Spleen (tissue), 11 donors: ENCODE measurements at regions not wholly inside any gene's neighbourhood (a gene's known extent, or its start where the extent isn't known, plus 50 kb on each side); places are given as distances from the start of the nearest gene placed in this dataset.

Experiments
- DNase-seq: peaks from one replicate; pipeline ENCODE4 v3.0.0-alpha.2; 2020
- H3K27ac ChIP-seq, 8 donors: fragments of 200-600 bp; sonication (generic) in 7 of 8; 1 replicate in 4 of 8; 2 replicates in 4 of 8; pipeline versions ENCODE4 v1.5.0 to v1.8.0; 2016 to 2021; ENCODE audit warnings: inconsistent platforms in 4 of 8, mild to moderate bottlenecking in 4 of 8, moderate library complexity in 1 of 8
- H3K27me3 ChIP-seq, 7 donors: fragments of 200-600 bp; sonication (generic) in 6 of 7; replicated peaks in 1 of 7; 1 replicate in 4 of 7; 2 replicates in 3 of 7; pipeline versions ENCODE4 v1.5.0 to v1.8.0; 2016 to 2021; ENCODE audit warnings: inconsistent platforms in 3 of 7, mild to moderate bottlenecking in 1 of 7
- H3K36me3 ChIP-seq, 6 donors: fragments of 200-600 bp; sonication (generic) in 5 of 6; 1 replicate in 4 of 6; 2 replicates in 2 of 6; pipeline versions ENCODE4 v1.5.0 to v1.8.0; 2016 to 2021; ENCODE audit warnings: inconsistent platforms in 2 of 6
- H3K4me1 ChIP-seq, 6 donors: fragments of 200-600 bp; sonication (generic) in 5 of 6; 1 replicate in 3 of 6; 2 replicates in 3 of 6; pipeline versions ENCODE4 v1.5.0 to v1.8.0; 2016 to 2021; ENCODE audit warnings: inconsistent platforms in 3 of 6
- H3K4me3 ChIP-seq, 8 donors: fragments of 200-600 bp; sonication (generic) in 7 of 8; 1 replicate in 4 of 8; 2 replicates in 4 of 8; pipeline versions ENCODE4 v1.5.0 to v1.8.0; 2016 to 2021; ENCODE audit warnings: inconsistent platforms in 4 of 8, mild to moderate bottlenecking in 4 of 8, moderate library complexity in 2 of 8
- H3K9me3 ChIP-seq, 8 donors: fragments of 200-600 bp; sonication (generic) in 7 of 8; 1 replicate in 4 of 8; 2 replicates in 4 of 8; pipeline versions ENCODE4 v1.5.0 to v1.8.0; 2016 to 2021; ENCODE audit warnings: inconsistent platforms in 4 of 8
- POLR2A ChIP-seq, 3 donors: fragments of 450-650 bp; IDR thresholded peaks; one replicate each; pipeline ENCODE4 v1.5.1; 2017; ENCODE audit warnings: antibody characterized with exemption in 3 of 3, mild to moderate bottlenecking in 1 of 3
- POLR2AphosphoS5 ChIP-seq, 3 donors: sonication (generic); formaldehyde crosslinking; IDR thresholded peaks; one replicate each; pipeline ENCODE4 v1.5.1; 2017; ENCODE audit warnings: antibody characterized with exemption in 3 of 3
- WGBS, 5 donors: extraction: QIAGEN DNeasy Blood & Tissue Kit in 3 of 5; methylation state at CpG; one replicate each; pipeline versions ENCODE4 v1.1.5 to v1.1.7; 2013 to 2018; 5-methylcytosine and 5-hydroxymethylcytosine counted together
- intact Hi-C: fragments of 100-400 bp; cut with DNase I; formaldehyde crosslinking; loops from one replicate; pipeline ENCODE4 v1.15.0; 2023; ENCODE audit warnings: low total_unique reads
- TF ChIP-seq, protein P1 (sequence below), 11 experiments: fragments of 200-600 bp in 7 of 11; fragments of 450-650 bp in 4 of 11; sonication (generic) in 4 of 11; IDR thresholded peaks in 8 of 11; conservative IDR thresholded peaks in 3 of 11; 1 replicate in 7 of 11; 2 replicates in 4 of 11; pipeline versions ENCODE4 v1.4.0 to v1.8.0; 2016 to 2021; ENCODE audit warnings: antibody characterized with exemption in 11 of 11, inconsistent platforms in 4 of 11, mild to moderate bottlenecking in 1 of 11
- donor health status: healthy with polysubstance abuse.
- donor health status: DM: no; HTN: no; CAD: no; lungs with moderate emphysema.
- donor health status: DM: no; HTN: no; CAD: no.
- donor health status: Bipolar disorder and iron deficiency.
- donor health status: healthy.
- donor health status: DM: no; HTN: no; CAD: no.
- donor health status: DM: yes; HTN: yes; CAD: no.

DNA sequence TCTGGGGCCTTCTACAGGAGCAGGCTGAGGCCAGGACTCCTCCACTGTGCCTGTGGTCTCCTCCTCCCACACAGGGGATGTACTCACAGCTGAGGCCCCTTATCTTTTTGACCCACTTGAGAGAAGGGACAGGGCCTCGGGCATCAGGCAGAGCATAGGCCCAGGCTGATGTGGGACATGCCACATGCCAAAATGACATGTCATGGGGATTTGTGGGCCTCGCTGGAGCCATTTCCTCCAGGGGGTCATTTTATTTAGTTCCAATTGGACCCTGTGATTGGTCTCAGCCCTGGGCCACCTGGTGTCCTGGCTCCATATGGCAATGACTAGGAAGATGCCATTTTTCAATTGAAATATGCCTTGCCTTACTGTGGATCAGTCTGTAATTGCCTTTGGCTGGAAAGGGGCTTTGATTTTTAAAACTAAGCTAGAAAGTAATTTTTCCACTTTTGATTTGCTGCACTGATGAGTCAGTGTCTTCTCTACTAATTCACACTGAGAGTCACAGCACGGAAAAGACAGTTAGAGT, 171.1 kb upstream of the NAV2 start:
- no peaks in the 10 kb centered on the region for H3K4me1 ChIP-seq
- whole genome bisulfite sequencing, 5 donors = 76 to 88% (median 83%) methylated on average over 2 to 3 of the region's 3 CpGs
- H3K4me3 ChIP-seq = no peak overlapping the region
- no peaks in the 10 kb centered on the region for H3K9me3 ChIP-seq
- TF ChIP-seq POLR2A (IDR thresholded peaks at IDR 0.05) = no peak
- TF ChIP-seq, protein P1, sequence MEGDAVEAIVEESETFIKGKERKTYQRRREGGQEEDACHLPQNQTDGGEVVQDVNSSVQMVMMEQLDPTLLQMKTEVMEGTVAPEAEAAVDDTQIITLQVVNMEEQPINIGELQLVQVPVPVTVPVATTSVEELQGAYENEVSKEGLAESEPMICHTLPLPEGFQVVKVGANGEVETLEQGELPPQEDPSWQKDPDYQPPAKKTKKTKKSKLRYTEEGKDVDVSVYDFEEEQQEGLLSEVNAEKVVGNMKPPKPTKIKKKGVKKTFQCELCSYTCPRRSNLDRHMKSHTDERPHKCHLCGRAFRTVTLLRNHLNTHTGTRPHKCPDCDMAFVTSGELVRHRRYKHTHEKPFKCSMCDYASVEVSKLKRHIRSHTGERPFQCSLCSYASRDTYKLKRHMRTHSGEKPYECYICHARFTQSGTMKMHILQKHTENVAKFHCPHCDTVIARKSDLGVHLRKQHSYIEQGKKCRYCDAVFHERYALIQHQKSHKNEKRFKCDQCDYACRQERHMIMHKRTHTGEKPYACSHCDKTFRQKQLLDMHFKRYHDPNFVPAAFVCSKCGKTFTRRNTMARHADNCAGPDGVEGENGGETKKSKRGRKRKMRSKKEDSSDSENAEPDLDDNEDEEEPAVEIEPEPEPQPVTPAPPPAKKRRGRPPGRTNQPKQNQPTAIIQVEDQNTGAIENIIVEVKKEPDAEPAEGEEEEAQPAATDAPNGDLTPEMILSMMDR (IDR thresholded peaks at IDR 0.05 in 8 of 11, conservative IDR thresholded peaks at IDR 0.05 in 3 of 11) = no peak
- TF ChIP-seq POLR2AphosphoS5 (IDR thresholded peaks at IDR 0.05) = no peak
- no peak for DNase-seq
- H3K36me3 ChIP-seq = no peaks in the 10 kb centered on the region
- intact Hi-C loops = no loop called here
- peaks cover 0 to 8% (median 0%) of the 10 kb centered on the region in 7 donors for H3K27me3 ChIP-seq
- H3K27ac ChIP-seq = no peak overlapping the region

GRCh38 chr11:19539861-19540260, 172.8 kb upstream of the NAV2 start:
- intact Hi-C loops = no loop called here
- Histone ChIP-seq H3K27me3 (peaks cover 0 to 8% (median 0%) of the 10 kb centered on the region in 7 donors), H3K4me3 (no peak overlapping the region), H3K27ac (no peak overlapping the region), H3K4me1 (no peaks in the 10 kb centered on the region), H3K36me3 (no peaks in the 10 kb centered on the region), H3K9me3 (no peaks in the 10 kb centered on the region)
- no peak for TF ChIP-seq POLR2A (IDR thresholded peaks at IDR 0.05)
- no peak for TF ChIP-seq POLR2AphosphoS5 (IDR thresholded peaks at IDR 0.05)
- TF ChIP-seq, protein P1 (IDR thresholded peaks at IDR 0.05 in 8 of 11, conservative IDR thresholded peaks at IDR 0.05 in 3 of 11) = no peak
- DNase-seq = no peak
- 77 to 85% (median 81%) methylated on average over 6 of the region's 6 CpGs for WGBS, 5 donors

GRCh38 chr11:19537803-19538453, 174.7 kb upstream of the NAV2 start:
- Histone ChIP-seq H3K27ac (no peak overlapping the region), H3K4me1 (no peaks in the 10 kb centered on the region), H3K27me3 (peaks cover 0 to 4% (median 0%) of the 10 kb centered on the region in 7 donors), H3K36me3 (no peaks in the 10 kb centered on the region), H3K9me3 (no peaks in the 10 kb centered on the region), H3K4me3 (no peak overlapping the region)
- DNase-seq = no peak
- intact Hi-C loops = no loop called here
- 68 to 91% (median 86%) methylated on average over 3 of the region's 3 CpGs for WGBS, 5 donors
- TF ChIP-seq POLR2A (IDR thresholded peaks at IDR 0.05) (no peak), POLR2AphosphoS5 (IDR thresholded peaks at IDR 0.05) (no peak)
- TF ChIP-seq, protein P1 (IDR thresholded peaks at IDR 0.05 in 8 of 11, conservative IDR thresholded peaks at IDR 0.05 in 3 of 11) = no peak

- H3K27ac ChIP-seq = no peak overlapping the region
- DNase-seq = no peak
- TF ChIP-seq, protein P1 (IDR thresholded peaks at IDR 0.05 in 8 of 11, conservative IDR thresholded peaks at IDR 0.05 in 3 of 11) = no peak
- TF ChIP-seq POLR2A (IDR thresholded peaks at IDR 0.05) (no peak), POLR2AphosphoS5 (IDR thresholded peaks at IDR 0.05) (no peak)
- H3K36me3 ChIP-seq = no peaks in the 10 kb centered on the region
- WGBS, 5 donors = 78 to 86% (median 83%) methylated on average over 4 of the region's 4 CpGs
- no peaks in the 10 kb centered on the region for H3K9me3 ChIP-seq
- H3K4me3 ChIP-seq = no peak overlapping the region
- H3K27me3 ChIP-seq = no peaks in the 10 kb centered on the region
- intact Hi-C loops = no loop called here
- H3K4me1 ChIP-seq = no peaks in the 10 kb centered on the region
Measured at GRCh38 chr11:19536131-19536530, 176.5 kb upstream of the NAV2 start.
